ENCODE measurements at regions not wholly inside any gene's neighbourhood (a gene's known extent, or its start where the extent isn't known, plus 50 kb on each side); places are given as distances from the start of the nearest gene placed in this dataset.

- Histone ChIP-seq H3K4me3 (ENCODE audit: insufficient read depth, low read depth, low read length) (no peak overlapping the region), H2AFZ (replicated peaks; ENCODE audit: low read length, poor library complexity) (no peak overlapping the region), H3K4ac (ENCODE audit: low read depth, low read length) (no peak overlapping the region), H3K27ac (ENCODE audit: insufficient read depth, low read length) (no peak overlapping the region), H3K79me1 (ENCODE audit: low read depth in 1 of 2, low read length in 2 of 2) (no peaks in the 10 kb centered on the region), H3K9me1 (ENCODE audit: insufficient read depth, low read length) (no peaks in the 10 kb centered on the region), H3K18ac (ENCODE audit: low read depth, low read length) (no peak overlapping the region), H3K14ac (replicated peaks; ENCODE audit: low read depth, low read length) (no peak overlapping the region), H3K56ac (ENCODE audit: extremely low read depth, insufficient read depth, low read length) (no peak overlapping the region), H3K4me1 (ENCODE audit: control insufficient read depth, insufficient read depth, low read length) (no peaks in the 10 kb centered on the region), H2AK9ac (replicated peaks; ENCODE audit: low read depth, low read length, poor library complexity) (no peak overlapping the region), H3K9ac (ENCODE audit: low read depth, low read length) (no peak overlapping the region), H2BK120ac (ENCODE audit: low read depth, low read length) (no peak overlapping the region), H2BK20ac (ENCODE audit: low read depth, low read length) (no peak overlapping the region), H4K8ac (ENCODE audit: low read depth in 2 of 2, low read length in 2 of 2) (no peak overlapping the region), H3K23ac (ENCODE audit: low read depth, low read length) (no peak overlapping the region), H2BK5ac (ENCODE audit: low read depth, low read length, poor library complexity, severe bottlenecking) (no peak overlapping the region), H3K27me3 (ENCODE audit: control insufficient read depth, insufficient read depth, low read length) (no peaks in the 10 kb centered on the region), H4K20me1 (ENCODE audit: insufficient read depth, low read length) (no peaks in the 10 kb centered on the region), H4K91ac (ENCODE audit: insufficient read depth, low read depth, low read length) (no peak overlapping the region), H4K5ac (ENCODE audit: low read depth, low read length) (no peak overlapping the region), H3K4me2 (ENCODE audit: low read depth, low read length) (no peak overlapping the region), H3K36me3 (ENCODE audit: control insufficient read depth, insufficient read depth, low read length) (no peaks in the 10 kb centered on the region), H2BK15ac (ENCODE audit: low read depth, low read length) (no peak overlapping the region), H2AK5ac (ENCODE audit: low read depth, low read length) (no peak overlapping the region), H3K9me3 (ENCODE audit: control insufficient read depth, insufficient read depth, low read length) (peaks cover 5% of the 10 kb centered on the region; the same call in 1 of the 2 replicates)
- in situ Hi-C loops (cut with MboI; ENCODE audit: low sequenced_read_pairs) = no loop called here
- dilution Hi-C loops (cut with HindIII; ENCODE audit: low sequenced_read_pairs, unreplicated experiment) = no loop called here
- WGBS, 2 experiments (ENCODE audit: extremely low coverage in 2 of 2, insufficient read length in 1 of 2) = no CpG with 5 or more reads among the region's 3 CpGs
- CTCF ChIA-PET = no interaction called here
- no peak for DNase-seq
- TF ChIP-seq, protein P1, sequence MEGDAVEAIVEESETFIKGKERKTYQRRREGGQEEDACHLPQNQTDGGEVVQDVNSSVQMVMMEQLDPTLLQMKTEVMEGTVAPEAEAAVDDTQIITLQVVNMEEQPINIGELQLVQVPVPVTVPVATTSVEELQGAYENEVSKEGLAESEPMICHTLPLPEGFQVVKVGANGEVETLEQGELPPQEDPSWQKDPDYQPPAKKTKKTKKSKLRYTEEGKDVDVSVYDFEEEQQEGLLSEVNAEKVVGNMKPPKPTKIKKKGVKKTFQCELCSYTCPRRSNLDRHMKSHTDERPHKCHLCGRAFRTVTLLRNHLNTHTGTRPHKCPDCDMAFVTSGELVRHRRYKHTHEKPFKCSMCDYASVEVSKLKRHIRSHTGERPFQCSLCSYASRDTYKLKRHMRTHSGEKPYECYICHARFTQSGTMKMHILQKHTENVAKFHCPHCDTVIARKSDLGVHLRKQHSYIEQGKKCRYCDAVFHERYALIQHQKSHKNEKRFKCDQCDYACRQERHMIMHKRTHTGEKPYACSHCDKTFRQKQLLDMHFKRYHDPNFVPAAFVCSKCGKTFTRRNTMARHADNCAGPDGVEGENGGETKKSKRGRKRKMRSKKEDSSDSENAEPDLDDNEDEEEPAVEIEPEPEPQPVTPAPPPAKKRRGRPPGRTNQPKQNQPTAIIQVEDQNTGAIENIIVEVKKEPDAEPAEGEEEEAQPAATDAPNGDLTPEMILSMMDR (conservative IDR thresholded peaks at IDR 0.05; ENCODE audit: low read depth, low read length) = no peak
- TF ChIP-seq CEBPB (IDR thresholded peaks at IDR 0.05; ENCODE audit: low read depth, low read length) (no peak), FOS (IDR thresholded peaks at IDR 0.05; ENCODE audit: low read depth, low read length) (no peak), MXI1 (IDR thresholded peaks at IDR 0.05; ENCODE audit: borderline replicate concordance, low read depth, low read length) (no peak)
- intact Hi-C loops (cut with micrococcal nuclease) = no loop called here
- no TSS peak for BruUV-seq (replicated peaks)
- no peak for ATAC-seq (ENCODE audit: low read depth)
- POLR2A ChIA-PET (ENCODE audit: unreplicated experiment) = no interaction called here
Measured at GRCh38 chr13:90003566-90003965, 1343.9 kb upstream of the MIR17HG start.

Measured in IMR-90 (cell line).